DMS 273 (cell line): ENCODE measurements at regions not wholly inside any gene's neighbourhood (a gene's known extent, or its start where the extent isn't known, plus 50 kb on each side); places are given as distances from the start of the nearest gene placed in this dataset.

Experiments used
- DNase-seq: peaks from one replicate; lab custom pipeline; 2025; ENCODE audit not compliant: unreplicated experiment; lab: John Stamatoyannopoulos, UW

GRCh38 chr11:127628458-127628785 lies 627.9 kb upstream of the KIRREL3 start:
- no peak for DNase-seq

- DNase-seq, result peak; percentile 73
Measured at GRCh38 chr11:127627629-127628457, 627.3 kb upstream of the KIRREL3 start.

GRCh38 chr11:127627204-127627603 lies 626.6 kb upstream of the KIRREL3 start:
- DNase-seq, result no peak

GRCh38 chr11:127625402-127625801 lies 624.8 kb upstream of the KIRREL3 start:
- no peak for DNase-seq

- peak; percentile 34 for DNase-seq
Measured at GRCh38 chr11:127624306-127624856, 623.8 kb upstream of the KIRREL3 start.

- no peak for DNase-seq
Measured at GRCh38 chr11:127622686-127623085, 622.1 kb upstream of the KIRREL3 start.

GRCh38 chr11:127620671-127621070 lies 620.1 kb upstream of the KIRREL3 start:
- no peak for DNase-seq

GRCh38 chr11:127619946-127620345 lies 619.4 kb upstream of the KIRREL3 start:
- DNase-seq, result no peak

- DNase-seq, result no peak
Measured at GRCh38 chr11:127618721-127619120, 618.2 kb upstream of the KIRREL3 start.

- DNase-seq, result no peak
Measured at GRCh38 chr11:127616158-127616557, 615.6 kb upstream of the KIRREL3 start.

GRCh38 chr11:127612607-127613006 lies 612.0 kb upstream of the KIRREL3 start:
- no peak for DNase-seq

GRCh38 chr11:127609025-127609773 lies 608.6 kb upstream of the KIRREL3 start:
- DNase-seq, result no peak

GRCh38 chr11:127607487-127608085 lies 607.0 kb upstream of the KIRREL3 start:
- no peak for DNase-seq

- no peak for DNase-seq
Measured at GRCh38 chr11:127601578-127601977, 601.0 kb upstream of the KIRREL3 start.

GRCh38 chr11:127600674-127601073 lies 600.1 kb upstream of the KIRREL3 start:
- DNase-seq, result no peak

GRCh38 chr11:127598476-127598875 lies 597.9 kb upstream of the KIRREL3 start:
- no peak for DNase-seq

- DNase-seq, result no peak
Measured at GRCh38 chr11:127596433-127596832, 595.9 kb upstream of the KIRREL3 start.

- no peak for DNase-seq
Measured at GRCh38 chr11:127592371-127592770, 591.8 kb upstream of the KIRREL3 start.

GRCh38 chr11:127590314-127590713 lies 589.7 kb upstream of the KIRREL3 start:
- no peak for DNase-seq

- DNase-seq, result no peak
Measured at GRCh38 chr11:127588431-127588830, 587.9 kb upstream of the KIRREL3 start.

GRCh38 chr11:127587511-127587910 lies 586.9 kb upstream of the KIRREL3 start:
- DNase-seq, result no peak

GRCh38 chr11:127576210-127576609 lies 575.6 kb upstream of the KIRREL3 start:
- DNase-seq, result no peak
